Fibroblast of villous mesenchyme (primary cell): ENCODE measurements at regions not wholly inside any gene's neighbourhood (a gene's known extent, or its start where the extent isn't known, plus 50 kb on each side); places are given as distances from the start of the nearest gene placed in this dataset.

Experiments
- DNase-seq: peaks from one replicate; pipeline ENCODE4 v3.0.0-alpha.2; 2010; ENCODE audit warnings: low read depth
- H3K4me3 ChIP-seq: 2 replicates; pipeline ENCODE4 v1.5.1; 2011; ENCODE audit warnings: low read depth, mild to moderate bottlenecking, low read length
- TF ChIP-seq, protein P1 (sequence below): IDR thresholded peaks from 2 replicates; pipeline ENCODE4 v1.5.1; 2012; ENCODE audit warnings: low read depth, mild to moderate bottlenecking, low read length; ENCODE audit not compliant: insufficient read depth

DNA sequence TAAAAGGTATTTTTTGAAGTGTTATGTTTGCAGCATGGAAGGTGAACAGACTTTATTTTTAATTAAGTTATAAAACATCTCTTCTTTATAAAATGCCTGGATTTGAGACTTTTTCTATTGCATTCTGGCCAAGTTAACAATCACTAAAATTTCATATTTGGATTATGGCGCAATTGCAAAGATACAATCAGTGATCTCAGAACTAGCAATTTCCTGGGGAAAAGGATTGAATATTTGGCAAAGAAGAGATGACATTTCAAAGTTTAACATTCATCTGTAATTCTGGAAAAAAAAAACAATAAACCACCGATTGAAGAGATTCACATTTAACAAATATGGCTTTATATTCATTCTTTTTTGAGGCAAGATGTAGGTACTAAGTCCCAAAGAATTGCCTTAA lies 378.0 kb downstream of the LRRC70 start:
- H3K4me3 ChIP-seq = no peak overlapping the region
- TF ChIP-seq, protein P1, sequence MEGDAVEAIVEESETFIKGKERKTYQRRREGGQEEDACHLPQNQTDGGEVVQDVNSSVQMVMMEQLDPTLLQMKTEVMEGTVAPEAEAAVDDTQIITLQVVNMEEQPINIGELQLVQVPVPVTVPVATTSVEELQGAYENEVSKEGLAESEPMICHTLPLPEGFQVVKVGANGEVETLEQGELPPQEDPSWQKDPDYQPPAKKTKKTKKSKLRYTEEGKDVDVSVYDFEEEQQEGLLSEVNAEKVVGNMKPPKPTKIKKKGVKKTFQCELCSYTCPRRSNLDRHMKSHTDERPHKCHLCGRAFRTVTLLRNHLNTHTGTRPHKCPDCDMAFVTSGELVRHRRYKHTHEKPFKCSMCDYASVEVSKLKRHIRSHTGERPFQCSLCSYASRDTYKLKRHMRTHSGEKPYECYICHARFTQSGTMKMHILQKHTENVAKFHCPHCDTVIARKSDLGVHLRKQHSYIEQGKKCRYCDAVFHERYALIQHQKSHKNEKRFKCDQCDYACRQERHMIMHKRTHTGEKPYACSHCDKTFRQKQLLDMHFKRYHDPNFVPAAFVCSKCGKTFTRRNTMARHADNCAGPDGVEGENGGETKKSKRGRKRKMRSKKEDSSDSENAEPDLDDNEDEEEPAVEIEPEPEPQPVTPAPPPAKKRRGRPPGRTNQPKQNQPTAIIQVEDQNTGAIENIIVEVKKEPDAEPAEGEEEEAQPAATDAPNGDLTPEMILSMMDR = no peak
- DNase-seq = no peak

DNA sequence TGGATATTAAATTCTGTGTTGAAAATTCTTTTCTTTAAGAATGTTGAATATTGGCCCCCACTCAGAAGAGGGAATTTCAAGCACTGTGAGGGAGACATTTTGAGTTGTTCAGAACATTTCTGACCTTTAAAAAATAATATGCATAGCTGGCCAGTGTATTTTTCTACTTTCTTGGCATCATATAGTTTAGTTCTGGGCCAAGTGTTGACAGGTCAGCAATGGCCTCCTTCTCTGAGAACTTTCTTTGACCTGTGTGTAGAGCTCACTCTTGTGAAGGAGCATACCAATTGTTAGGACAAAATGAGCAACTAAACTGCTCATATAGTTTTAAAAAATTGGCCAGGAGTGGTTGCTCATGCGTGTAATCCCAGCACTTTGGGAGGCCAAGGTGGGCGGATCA lies 376.0 kb downstream of the LRRC70 start:
- no peak overlapping the region for H3K4me3 ChIP-seq
- TF ChIP-seq, protein P1 = no peak
- no peak for DNase-seq

DNA sequence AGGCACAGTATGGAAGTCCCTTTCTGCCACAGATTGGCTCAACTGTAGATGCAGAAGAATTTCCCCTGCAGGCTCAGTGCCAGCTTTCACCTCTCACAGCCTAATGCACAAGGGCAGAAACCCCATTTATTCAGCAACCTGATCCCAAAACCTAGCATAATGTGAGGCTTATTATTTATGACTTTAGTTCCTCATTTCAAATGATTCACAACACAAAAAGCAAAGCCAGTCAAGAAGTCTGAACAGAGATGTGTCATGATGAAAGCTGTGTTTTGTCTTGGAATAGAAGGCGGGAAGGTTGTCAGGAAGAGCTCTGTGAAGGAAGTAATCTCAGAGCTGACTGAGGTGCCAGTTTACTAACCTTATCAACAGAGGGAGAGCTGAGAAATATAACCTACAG lies 369.7 kb downstream of the LRRC70 start:
- H3K4me3 ChIP-seq = no peak overlapping the region
- DNase-seq = no peak
- TF ChIP-seq, protein P1 = no peak

DNA sequence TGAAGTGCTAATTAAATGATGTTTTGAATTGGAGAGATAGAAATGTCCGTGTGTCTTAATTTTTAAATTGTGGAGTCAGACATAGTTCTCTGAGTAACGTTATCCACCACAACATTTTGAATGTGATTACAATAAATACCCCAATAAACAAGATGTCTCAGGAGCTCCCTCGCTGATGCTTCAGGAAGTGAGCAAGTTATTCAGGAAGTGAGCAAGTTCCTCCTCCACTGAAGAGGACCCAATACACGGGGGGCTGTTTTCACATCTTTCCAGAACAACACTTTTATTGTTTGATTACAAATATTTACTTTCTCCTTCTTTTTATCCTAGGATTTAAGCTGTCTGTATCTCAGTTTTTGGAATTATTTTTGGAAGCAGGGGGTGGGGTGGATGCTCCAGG lies 363.8 kb downstream of the LRRC70 start:
- no peak for DNase-seq
- H3K4me3 ChIP-seq = no peak overlapping the region
- TF ChIP-seq, protein P1 = no peak

DNA sequence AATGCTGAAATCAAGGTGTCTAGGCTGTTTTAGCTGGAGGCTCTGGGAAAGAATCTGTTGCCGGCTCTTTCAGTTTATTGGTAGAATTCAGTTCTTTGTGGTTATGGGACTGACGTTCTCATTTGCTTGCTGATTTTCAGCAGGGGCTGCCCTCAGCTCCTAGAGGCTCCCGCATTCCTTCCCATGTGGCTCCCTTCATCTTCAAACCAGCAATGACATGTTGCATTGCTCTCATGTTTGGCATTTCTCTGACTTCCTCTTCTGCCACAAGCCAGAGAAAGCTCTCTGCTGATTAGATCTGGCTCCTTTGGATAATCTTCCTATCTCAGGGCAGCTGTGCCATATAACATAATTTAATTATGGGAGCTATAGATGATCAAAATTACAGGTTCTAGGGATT lies 360.3 kb downstream of the LRRC70 start:
- TF ChIP-seq, protein P1 = no peak
- H3K4me3 ChIP-seq = no peak overlapping the region
- DNase-seq = no peak

DNA sequence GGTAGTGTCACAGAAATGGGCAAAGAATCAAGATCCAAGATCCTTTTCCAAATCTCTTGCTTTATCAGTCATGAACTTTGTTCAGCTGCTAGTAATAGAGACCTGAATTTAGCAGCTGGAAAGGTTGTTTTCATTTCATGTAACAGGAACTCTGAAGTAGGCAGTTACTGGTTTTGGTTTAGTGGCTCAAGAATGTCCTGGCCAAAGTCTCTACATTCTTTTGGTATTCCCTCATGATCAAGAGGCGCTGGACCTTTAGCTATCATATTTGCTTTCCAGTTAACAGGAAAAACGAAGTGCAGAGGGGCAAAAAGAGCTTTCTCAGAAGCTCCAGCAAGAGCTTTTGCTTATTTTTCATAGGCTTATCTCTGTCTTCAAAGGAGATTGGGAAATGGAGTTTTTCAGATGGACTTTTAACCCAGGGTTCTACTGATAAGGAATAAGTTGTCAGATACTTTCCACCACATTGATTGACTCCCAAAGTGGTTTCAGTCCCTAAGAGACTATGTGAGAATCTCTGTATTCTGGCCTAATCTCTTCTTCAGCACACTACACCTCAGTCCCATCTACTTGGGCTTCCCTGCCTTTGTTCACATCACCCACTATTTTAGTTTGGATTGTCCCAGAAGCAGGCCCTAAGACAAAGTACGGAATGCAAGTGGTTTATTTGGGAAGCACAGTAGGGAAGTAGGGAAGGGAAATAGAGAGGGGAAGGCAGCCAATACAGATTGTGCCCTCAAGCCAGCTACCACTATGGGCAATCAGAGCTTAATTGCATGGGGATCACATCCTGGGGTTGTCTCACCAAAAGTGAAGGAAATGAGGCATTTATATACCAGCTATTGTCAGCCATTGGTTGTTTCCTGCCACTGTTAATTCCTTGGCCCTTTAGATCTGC lies 359.3 kb downstream of the LRRC70 start:
- TF ChIP-seq, protein P1 = no peak
- DNase-seq = peak; percentile 7
- no peak overlapping the region for H3K4me3 ChIP-seq
